ENCODE measurements at regions not wholly inside any gene's neighbourhood (a gene's known extent, or its start where the extent isn't known, plus 50 kb on each side); places are given as distances from the start of the nearest gene placed in this dataset.

GRCh38 chr14:71665781-71666180, 266.4 kb upstream of the RGS6 start:
- no peaks in the 10 kb centered on the region for H3K9me3 Mint-ChIP-seq (ENCODE audit: low read depth)

GRCh38 chr14:71666571-71667145, 265.6 kb upstream of the RGS6 start:
- no peak for DNase-seq (ENCODE audit: low spot score)

More at GRCh38 chr14:71665781-71666180, 266.4 kb upstream of the RGS6 start:
- Mint-ChIP-seq H3K4me3 (ENCODE audit: unreplicated experiment) (no peak overlapping the region), H3K36me3 (ENCODE audit: low read depth) (peaks cover 17% of the 10 kb centered on the region), H3K27me3 (ENCODE audit: low read depth) (no peaks in the 10 kb centered on the region), H3K27ac (ENCODE audit: unreplicated experiment) (peak overlapping the region; percentile 29), H3K4me1 (ENCODE audit: low read depth) (peaks cover 68% of the 10 kb centered on the region)
- DNase-seq (ENCODE audit: low spot score): no peak
- no peak for TF ChIP-seq CTCF (IDR thresholded peaks at IDR 0.05)

GRCh38 chr14:71668186-71668912, 263.9 kb upstream of the RGS6 start:
- DNase-seq (ENCODE audit: low spot score): no peak
- H3K4me3 Mint-ChIP-seq (ENCODE audit: unreplicated experiment): peak overlapping the region; percentile 3
- no peaks in the 10 kb centered on the region for H3K9me3 Mint-ChIP-seq (ENCODE audit: low read depth)
- peaks cover 19% of the 10 kb centered on the region for H3K36me3 Mint-ChIP-seq (ENCODE audit: low read depth)
- no peak for TF ChIP-seq CTCF (IDR thresholded peaks at IDR 0.05)
- peak overlapping the region; percentile 78 for H3K27ac Mint-ChIP-seq (ENCODE audit: unreplicated experiment)
- H3K27me3 Mint-ChIP-seq (ENCODE audit: low read depth): no peaks in the 10 kb centered on the region
- H3K4me1 Mint-ChIP-seq (ENCODE audit: low read depth): peaks cover 80% of the 10 kb centered on the region

More at GRCh38 chr14:71666571-71667145, 265.6 kb upstream of the RGS6 start:
- Mint-ChIP-seq H3K36me3 (ENCODE audit: low read depth) (peaks cover 18% of the 10 kb centered on the region), H3K9me3 (ENCODE audit: low read depth) (no peaks in the 10 kb centered on the region), H3K4me3 (ENCODE audit: unreplicated experiment) (no peak overlapping the region), H3K27ac (ENCODE audit: unreplicated experiment) (peak overlapping the region; percentile 78), H3K4me1 (ENCODE audit: low read depth) (peaks cover 76% of the 10 kb centered on the region), H3K27me3 (ENCODE audit: low read depth) (no peaks in the 10 kb centered on the region)
- no peak for TF ChIP-seq CTCF (IDR thresholded peaks at IDR 0.05)

- H3K4me3 Mint-ChIP-seq (ENCODE audit: unreplicated experiment): no peak overlapping the region
- no peak overlapping the region for H3K27ac Mint-ChIP-seq (ENCODE audit: unreplicated experiment)
- no peak for DNase-seq (ENCODE audit: low spot score)
- H3K27me3 Mint-ChIP-seq (ENCODE audit: low read depth): no peaks in the 10 kb centered on the region
- peaks cover 32% of the 10 kb centered on the region for H3K36me3 Mint-ChIP-seq (ENCODE audit: low read depth)
- H3K9me3 Mint-ChIP-seq (ENCODE audit: low read depth): peaks cover 2% of the 10 kb centered on the region
- peaks cover 48% of the 10 kb centered on the region for H3K4me1 Mint-ChIP-seq (ENCODE audit: low read depth)
- no peak for TF ChIP-seq CTCF (IDR thresholded peaks at IDR 0.05)
Measured at GRCh38 chr14:71672596-71672995, 259.6 kb upstream of the RGS6 start.

- peaks cover 7% of the 10 kb centered on the region for H3K9me3 Mint-ChIP-seq (ENCODE audit: low read depth)
- H3K4me3 Mint-ChIP-seq (ENCODE audit: unreplicated experiment): no peak overlapping the region
- no peak for DNase-seq (ENCODE audit: low spot score)
- peaks cover 25% of the 10 kb centered on the region for H3K4me1 Mint-ChIP-seq (ENCODE audit: low read depth)
- H3K27ac Mint-ChIP-seq (ENCODE audit: unreplicated experiment): peak overlapping the region; percentile 29
- no peaks in the 10 kb centered on the region for H3K27me3 Mint-ChIP-seq (ENCODE audit: low read depth)
- H3K36me3 Mint-ChIP-seq (ENCODE audit: low read depth): peaks cover 48% of the 10 kb centered on the region
- no peak for TF ChIP-seq CTCF (IDR thresholded peaks at IDR 0.05)
Measured at GRCh38 chr14:71675126-71675899, 256.9 kb upstream of the RGS6 start.
